ENCODE measurements at regions not wholly inside any gene's neighbourhood (a gene's known extent, or its start where the extent isn't known, plus 50 kb on each side); places are given as distances from the start of the nearest gene placed in this dataset.

- TF ChIP-seq CTCF (IDR thresholded peaks at IDR 0.05; ENCODE audit: low read length) (no peak), EZH2 (optimal IDR thresholded peaks at IDR 0.05; ENCODE audit: low read depth, low read length) (no peak)
These were observed 246.9 kb upstream of the ADAMTS16 start for GRCh38 chr5:4893063-4893744.

All from MM.1S (cell line).